Stimulated activated CD8-positive, alpha-beta memory T cell treated with anti-CD3 and anti-CD28 coated beads, Interleukin-15, amount 100 ng/mL, for 1 hour (primary cell): ENCODE measurements at regions not wholly inside any gene's neighbourhood (a gene's known extent, or its start where the extent isn't known, plus 50 kb on each side); places are given as distances from the start of the nearest gene placed in this dataset.

ENCODE experiments used
- DNase-seq: peaks from one replicate; pipeline ENCODE4 v3.0.0-alpha.2; 2020; ENCODE audit warnings: low read depth

- DNase-seq: no peak
These were observed 480.5 kb downstream of the KDM4C start for GRCh38 chr9:7238247-7238637.

GRCh38 chr9:7237473-7238246 lies 479.9 kb downstream of the KDM4C start:
- DNase-seq: no peak

- DNase-seq: no peak
These were observed 478.4 kb downstream of the KDM4C start for GRCh38 chr9:7236186-7236585.

- no peak for DNase-seq
These were observed 476.4 kb downstream of the KDM4C start for GRCh38 chr9:7234144-7234543.

GRCh38 chr9:7229571-7229970 lies 471.8 kb downstream of the KDM4C start:
- no peak for DNase-seq

- DNase-seq: no peak
These were observed 471.0 kb downstream of the KDM4C start for GRCh38 chr9:7228726-7229125.

- no peak for DNase-seq
These were observed 470.2 kb downstream of the KDM4C start for GRCh38 chr9:7227951-7228350.

- no peak for DNase-seq
These were observed 468.4 kb downstream of the KDM4C start for GRCh38 chr9:7226007-7226640.
